Endothelial cell (in vitro differentiated cells): ENCODE measurements at regions not wholly inside any gene's neighbourhood (a gene's known extent, or its start where the extent isn't known, plus 50 kb on each side); places are given as distances from the start of the nearest gene placed in this dataset.
"Not testable (repeated sequence)": the region's sequence is repeated elsewhere in the genome, so short reads cannot be mapped to it uniquely, and the experiment has no call there.

Source experiments
- DNase-seq: peaks from one replicate; pipeline ENCODE4 v3.0.0; 2021; ENCODE audit warnings: low spot score
- H3K27ac Mint-ChIP-seq: one replicate; pipeline ENCODE4 v1.8.0; 2021; ENCODE audit warnings: mixed read lengths, inconsistent platforms; ENCODE audit not compliant: unreplicated experiment
- H3K27me3 Mint-ChIP-seq: one replicate; pipeline ENCODE4 v1.8.0; 2021; ENCODE audit warnings: mild to moderate bottlenecking, moderate library complexity, mixed read lengths, inconsistent platforms; ENCODE audit not compliant: unreplicated experiment
- H3K36me3 Mint-ChIP-seq: one replicate; pipeline ENCODE4 v1.8.0; 2021; ENCODE audit warnings: mild to moderate bottlenecking, low read depth, mixed read lengths, inconsistent platforms; ENCODE audit not compliant: unreplicated experiment
- H3K4me1 Mint-ChIP-seq: one replicate; pipeline ENCODE4 v1.8.0; 2021; ENCODE audit warnings: mild to moderate bottlenecking, mixed read lengths, inconsistent platforms; ENCODE audit not compliant: unreplicated experiment
- H3K4me3 Mint-ChIP-seq: one replicate; pipeline ENCODE4 v1.8.0; 2021; ENCODE audit warnings: mild to moderate bottlenecking, mixed read lengths, inconsistent platforms; ENCODE audit not compliant: unreplicated experiment
- H3K9me3 Mint-ChIP-seq: one replicate; pipeline ENCODE4 v1.8.0; 2021; ENCODE audit warnings: mixed read lengths, inconsistent platforms; ENCODE audit not compliant: unreplicated experiment
- CTCF ChIP-seq: fragments of 200-600 bp; sonication (generic); IDR thresholded peaks from one replicate; pipeline ENCODE4 v1.5.0; 2021; ENCODE audit warnings: antibody characterized with exemption; ENCODE audit not compliant: unreplicated experiment

- no peak for DNase-seq
- H3K9me3 Mint-ChIP-seq = no peaks in the 10 kb centered on the region
Measured at GRCh38 chr2:7161501-7161900, 244.3 kb downstream of the RNF144A start.

GRCh38 chr2:7165736-7166135, 248.5 kb downstream of the RNF144A start:
- TF ChIP-seq CTCF = no peak
- no peak for DNase-seq
- Mint-ChIP-seq H3K4me3 (no peak overlapping the region), H3K27me3 (peaks cover 1% of the 10 kb centered on the region), H3K36me3 (no peaks in the 10 kb centered on the region), H3K9me3 (no peaks in the 10 kb centered on the region), H3K27ac (no peak overlapping the region), H3K4me1 (no peaks in the 10 kb centered on the region)

More at GRCh38 chr2:7161501-7161900, 244.3 kb downstream of the RNF144A start:
- no peak overlapping the region for H3K4me3 Mint-ChIP-seq
- H3K27me3 Mint-ChIP-seq = peaks cover 1% of the 10 kb centered on the region
- H3K27ac Mint-ChIP-seq = no peak overlapping the region
- TF ChIP-seq CTCF = no peak
- H3K4me1 Mint-ChIP-seq = no peaks in the 10 kb centered on the region
- H3K36me3 Mint-ChIP-seq = no peaks in the 10 kb centered on the region

GRCh38 chr2:7167801-7168411, 250.7 kb downstream of the RNF144A start:
- H3K27ac Mint-ChIP-seq = no peak overlapping the region
- DNase-seq = no peak
- no peak for TF ChIP-seq CTCF
- no peaks in the 10 kb centered on the region for H3K4me1 Mint-ChIP-seq
- peaks cover 1% of the 10 kb centered on the region for H3K27me3 Mint-ChIP-seq
- no peaks in the 10 kb centered on the region for H3K9me3 Mint-ChIP-seq
- peaks cover 3% of the 10 kb centered on the region for H3K36me3 Mint-ChIP-seq
- no peak overlapping the region for H3K4me3 Mint-ChIP-seq

GRCh38 chr2:7169593-7169992, 252.4 kb downstream of the RNF144A start:
- no peaks in the 10 kb centered on the region for H3K4me1 Mint-ChIP-seq
- no peaks in the 10 kb centered on the region for H3K9me3 Mint-ChIP-seq
- DNase-seq = no peak
- peaks cover 3% of the 10 kb centered on the region for H3K36me3 Mint-ChIP-seq
- peaks cover 1% of the 10 kb centered on the region for H3K27me3 Mint-ChIP-seq
- H3K27ac Mint-ChIP-seq = no peak overlapping the region
- H3K4me3 Mint-ChIP-seq = no peak overlapping the region
- no peak for TF ChIP-seq CTCF

GRCh38 chr2:7178996-7179395, 261.8 kb downstream of the RNF144A start:
- H3K9me3 Mint-ChIP-seq, H3K27ac Mint-ChIP-seq, H3K27me3 Mint-ChIP-seq, H3K4me3 Mint-ChIP-seq, H3K36me3 Mint-ChIP-seq, H3K4me1 Mint-ChIP-seq, DNase-seq: not testable (repeated sequence)
